WTC11 (cell line): ENCODE measurements at regions not wholly inside any gene's neighbourhood (a gene's known extent, or its start where the extent isn't known, plus 50 kb on each side); places are given as distances from the start of the nearest gene placed in this dataset.

Source experiments
- CTCF ChIP-seq: fragments of 200-600 bp; IDR thresholded peaks from 2 replicates; pipeline ENCODE4 v1.8.0; 2022; ENCODE audit warnings: antibody characterized with exemption
- ELF4 ChIP-seq: sonication (generic); formaldehyde crosslinking; IDR thresholded peaks from 2 replicates; pipeline ENCODE4 v1.8.1; 2022; ENCODE audit warnings: low read depth, mild to moderate bottlenecking, moderate library complexity, missing genetic modification reagents
- HMGA2 ChIP-seq: fragments of 250-450 bp; sonication (Bioruptor Pico); IDR thresholded peaks from 2 replicates; pipeline ENCODE4 v1.4.0; 2021; ENCODE audit warnings: mild to moderate bottlenecking, moderate library complexity
- HMGXB4 ChIP-seq: sonication (generic); formaldehyde crosslinking; IDR thresholded peaks from 2 replicates; pipeline ENCODE4 v1.8.1; 2023; ENCODE audit warnings: mild to moderate bottlenecking, moderate library complexity, missing genetic modification reagents
- MLX ChIP-seq: sonication (generic); formaldehyde crosslinking; IDR thresholded peaks from 2 replicates; pipeline ENCODE4 v1.8.1; 2023; ENCODE audit warnings: mild to moderate bottlenecking, missing genetic modification reagents, moderate library complexity
- SOX15 ChIP-seq: fragments of 250-450 bp; sonication (Bioruptor Pico); IDR thresholded peaks from 2 replicates; pipeline ENCODE4 v1.9.0; 2021; ENCODE audit warnings: mild to moderate bottlenecking

GRCh38 chr13:93118081-93118615, 108.5 kb upstream of the GPC6 start:
- TF ChIP-seq SOX15 = no peak
- no peak for TF ChIP-seq CTCF
- TF ChIP-seq MLX = no peak
- TF ChIP-seq HMGA2 (CRISPR knock-in tag) = no peak
- TF ChIP-seq HMGXB4 = no peak
- TF ChIP-seq ELF4 = no peak
